Fibroblast of upper back skin (primary cell): ENCODE measurements at regions not wholly inside any gene's neighbourhood (a gene's known extent, or its start where the extent isn't known, plus 50 kb on each side); places are given as distances from the start of the nearest gene placed in this dataset.
"Not testable (repeated sequence)": the region's sequence is repeated elsewhere in the genome, so short reads cannot be mapped to it uniquely, and the experiment has no call there.

Experiments
- DNase-seq: peaks from one replicate; pipeline ENCODE4 v3.0.0-alpha.2; 2013

DNA sequence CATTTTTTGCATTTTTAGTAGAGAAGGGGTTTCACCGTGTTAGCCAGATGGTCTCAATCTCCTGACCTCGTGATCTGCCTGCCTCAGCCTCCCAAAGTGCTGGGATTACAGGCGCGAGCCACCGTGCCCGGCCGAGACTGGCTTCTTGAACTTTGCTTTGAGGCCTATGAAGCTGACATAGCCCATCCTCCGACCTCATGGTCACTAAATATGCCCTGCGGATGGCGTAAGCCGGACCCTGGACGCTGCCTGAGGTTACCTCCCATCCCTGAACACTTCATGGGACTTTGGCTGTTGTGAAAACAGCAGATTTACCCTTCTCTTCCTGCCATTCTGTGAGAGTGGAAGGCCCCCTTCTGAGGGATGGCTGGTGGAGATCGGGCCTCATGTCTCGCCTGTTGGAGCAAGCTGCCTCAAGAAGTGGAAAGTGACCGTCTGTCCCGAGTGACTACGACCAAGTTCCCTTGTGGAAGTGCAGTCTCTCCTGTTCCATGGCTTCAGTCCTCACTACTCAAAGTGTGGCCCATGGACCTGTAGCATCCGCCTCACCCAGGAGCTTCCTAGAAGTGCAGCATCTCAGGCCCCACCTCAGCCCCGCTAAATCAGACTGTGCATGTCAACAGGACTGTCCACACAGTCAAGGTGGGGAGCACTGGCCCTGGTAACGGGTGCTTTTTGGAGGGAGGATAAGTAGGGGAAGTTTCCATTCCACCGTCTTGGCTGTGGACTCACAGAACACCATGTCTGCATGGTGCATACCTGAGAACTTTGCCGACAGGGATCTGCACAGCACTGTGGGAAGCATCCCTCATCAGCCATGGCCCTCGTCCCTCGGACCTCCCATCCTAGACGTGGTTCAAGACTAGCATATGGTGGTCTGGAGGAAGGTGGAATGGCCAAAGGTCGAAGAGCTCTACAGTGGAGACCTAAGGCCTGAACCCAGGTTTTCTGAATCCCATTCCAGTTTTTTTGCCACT lies 210.5 kb upstream of the SHH start:
- DNase-seq: no peak

DNA sequence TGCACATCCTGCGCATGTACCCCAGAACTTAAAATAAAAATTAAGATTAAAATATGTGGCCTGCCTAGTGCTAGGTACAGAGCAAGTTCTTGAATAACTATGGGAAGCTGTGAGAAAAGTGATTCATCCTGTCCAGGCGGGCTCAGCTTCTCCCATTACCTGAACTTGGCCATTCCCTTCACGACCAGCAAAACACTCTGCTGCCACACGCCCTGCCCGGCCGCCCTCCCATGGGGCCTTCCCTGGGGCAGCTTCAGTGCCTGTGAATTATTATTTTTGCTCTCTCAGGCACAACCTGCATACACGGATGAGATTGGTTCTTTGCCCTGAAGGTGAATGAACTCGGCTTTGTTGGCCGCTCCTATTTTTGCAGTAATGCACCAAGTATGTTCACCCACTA lies 209.2 kb upstream of the SHH start:
- DNase-seq: no peak

DNA sequence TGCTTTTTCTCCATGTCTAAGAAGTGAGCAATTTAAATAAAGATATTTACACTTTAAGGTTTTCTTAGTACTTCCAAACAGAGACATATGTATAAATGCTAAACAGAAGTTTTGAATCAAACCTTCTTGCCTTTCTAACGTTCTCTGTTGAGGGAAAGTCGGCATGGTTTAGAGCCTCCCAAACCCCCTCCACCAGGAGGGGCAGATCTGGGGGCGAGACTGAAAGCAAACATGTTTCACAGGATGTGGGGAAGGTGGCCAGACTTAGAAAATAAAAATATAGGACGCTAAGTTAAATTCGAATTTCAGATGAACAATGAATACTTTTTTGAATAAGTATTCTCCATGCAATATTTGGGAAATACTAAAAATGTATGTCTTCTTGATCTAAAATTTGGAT lies 208.3 kb upstream of the SHH start:
- no peak for DNase-seq

DNA sequence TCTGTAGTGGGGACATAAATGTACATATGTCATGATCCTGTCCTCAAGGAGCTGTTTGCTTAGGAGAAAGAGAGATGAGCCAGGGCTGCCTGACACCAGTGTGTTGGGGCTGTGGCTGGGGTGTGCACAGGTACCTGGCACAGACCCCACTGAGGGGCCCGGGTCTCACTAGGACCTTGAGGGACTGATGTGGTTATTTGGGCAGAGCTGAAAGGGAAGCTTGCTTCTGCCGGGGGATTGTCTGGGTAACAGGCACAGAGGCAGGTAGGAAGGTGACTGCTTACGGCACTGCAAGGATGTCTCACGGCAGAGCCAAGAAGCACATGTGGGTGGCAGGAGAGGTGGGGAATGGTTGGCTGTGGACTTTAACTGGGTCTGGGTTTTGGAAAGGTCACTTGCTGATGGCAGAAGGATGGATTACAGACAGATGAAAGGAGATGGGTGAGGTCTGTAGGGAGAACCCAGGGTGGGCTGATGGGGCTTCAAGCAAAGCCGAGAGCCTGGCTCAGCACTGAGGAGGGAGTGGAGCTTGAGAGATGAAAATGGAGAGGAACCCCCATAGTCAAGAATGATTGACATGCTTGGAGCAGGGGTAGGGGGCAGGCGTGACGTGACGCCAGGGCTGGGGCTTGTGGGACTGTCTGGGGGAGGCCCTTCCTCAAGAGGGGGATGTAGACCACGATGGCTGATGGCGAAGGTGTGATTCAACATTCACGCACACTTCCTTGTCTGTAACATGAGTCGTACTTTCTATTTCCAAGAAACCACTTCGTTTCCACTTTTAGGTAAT lies 207.7 kb upstream of the SHH start:
- no peak for DNase-seq

DNA sequence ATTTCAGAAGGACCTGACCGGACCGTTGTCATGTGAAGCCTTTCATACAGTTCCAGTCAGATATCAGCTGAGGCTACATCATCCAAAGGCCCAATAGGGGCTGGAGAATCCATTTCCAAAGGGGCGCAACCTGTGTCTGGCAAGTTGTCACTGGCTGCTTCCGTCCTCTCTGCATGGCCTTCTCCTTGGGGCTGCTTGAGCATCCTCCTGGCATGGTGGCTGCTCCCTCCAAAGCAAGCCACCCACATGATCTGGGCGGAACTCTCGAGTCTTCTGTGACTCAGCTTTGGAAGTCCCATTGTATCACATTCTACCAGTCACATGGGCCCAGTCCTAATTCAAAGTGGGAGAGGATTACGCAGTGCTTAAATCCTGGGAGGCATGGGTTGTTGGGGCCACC lies 207.0 kb upstream of the SHH start:
- DNase-seq: no peak

DNA sequence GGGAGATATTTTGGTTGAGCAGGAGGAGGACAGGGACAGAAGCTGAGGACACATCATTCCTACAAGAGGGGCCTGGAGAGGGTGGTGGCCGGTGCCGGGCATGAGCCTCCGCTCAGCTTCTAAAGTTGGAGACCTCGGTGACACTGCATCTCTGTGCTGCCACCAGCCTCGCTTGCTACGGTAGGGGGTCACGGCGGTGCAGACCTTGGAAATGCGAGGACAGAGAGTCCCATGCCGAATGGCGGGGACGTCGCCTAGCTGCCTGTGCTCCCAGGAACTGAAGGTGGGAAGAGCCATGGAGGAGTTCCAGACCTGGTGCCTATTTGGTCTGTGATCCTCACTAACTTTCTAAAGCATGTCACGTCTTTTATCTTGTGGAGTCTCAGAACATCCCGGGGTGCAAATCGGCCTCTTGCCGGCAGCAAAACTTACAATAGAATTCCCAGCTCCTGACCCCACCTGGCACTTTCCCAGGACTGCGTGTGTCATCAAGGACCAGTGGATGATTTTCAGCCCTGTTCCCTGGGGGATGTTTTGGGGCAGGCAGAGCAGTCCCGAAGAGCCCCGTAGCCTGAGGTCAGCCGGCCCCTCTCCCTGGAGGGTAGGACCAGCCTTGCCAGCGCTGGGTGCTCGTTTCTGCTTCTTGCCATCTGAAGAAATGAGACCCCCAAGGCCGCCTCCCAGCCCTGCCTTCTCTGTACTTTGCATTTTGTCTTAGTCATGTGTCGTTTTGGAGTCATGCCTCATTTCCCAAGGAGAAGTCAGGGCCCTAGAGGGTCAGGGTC lies 205.8 kb upstream of the SHH start:
- no peak for DNase-seq

DNA sequence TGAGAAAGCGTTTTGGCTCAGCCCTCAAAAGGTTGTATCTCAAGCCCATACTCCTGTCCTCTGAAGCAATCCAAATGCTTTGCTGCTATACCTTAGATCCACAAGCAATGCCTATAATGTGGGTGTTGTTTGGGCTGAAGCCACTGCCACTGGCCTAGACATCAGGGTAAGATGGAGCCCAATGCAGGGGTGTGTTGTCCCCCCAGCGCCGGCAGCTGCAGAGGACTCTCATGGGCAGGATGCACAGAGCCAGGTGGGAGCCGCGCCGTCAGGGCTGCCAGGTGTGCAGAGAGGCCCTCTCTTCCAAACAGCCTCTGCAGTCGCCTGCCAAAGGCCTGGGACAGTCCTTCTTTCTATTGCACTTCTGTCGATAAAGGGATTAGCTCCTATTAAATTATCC lies 205.2 kb upstream of the SHH start:
- no peak for DNase-seq

DNA sequence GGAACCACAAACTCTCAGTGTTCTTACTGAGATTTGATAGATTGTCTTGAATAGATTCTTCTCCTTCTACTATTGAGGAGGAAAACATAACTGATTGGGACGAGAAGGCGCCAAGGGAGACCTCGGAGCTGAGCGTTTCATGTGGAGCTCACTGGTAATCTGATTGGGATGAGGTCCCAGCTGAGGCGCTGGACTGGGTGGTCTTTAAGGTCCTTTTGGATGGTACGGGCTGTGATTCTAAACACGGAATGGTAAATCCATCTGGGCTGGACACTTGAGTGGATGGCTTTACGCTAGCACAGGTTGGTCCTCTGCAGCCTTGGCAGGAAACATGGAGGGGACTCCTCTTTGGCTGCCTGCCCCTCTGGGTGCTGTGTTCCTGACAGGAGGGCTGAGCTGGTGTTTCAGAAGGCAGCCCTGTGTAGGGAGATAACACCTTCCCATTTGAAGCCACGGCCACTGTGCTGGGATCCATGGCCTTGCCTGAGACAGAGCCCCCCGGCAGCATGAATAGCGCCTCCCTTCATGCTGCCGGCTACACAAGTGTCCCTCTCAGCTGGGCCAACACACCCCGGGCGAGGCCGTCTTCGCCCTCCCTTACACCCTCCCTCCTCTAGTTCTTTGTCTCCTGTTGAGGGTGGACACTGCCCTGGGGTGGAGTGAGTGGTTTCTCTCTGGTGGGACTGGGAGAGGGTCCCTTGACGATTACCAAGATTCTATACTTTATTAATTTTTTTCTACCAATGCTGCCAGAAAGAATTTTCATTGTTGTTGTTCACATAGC lies 203.2 kb upstream of the SHH start:
- DNase-seq: no peak

DNA sequence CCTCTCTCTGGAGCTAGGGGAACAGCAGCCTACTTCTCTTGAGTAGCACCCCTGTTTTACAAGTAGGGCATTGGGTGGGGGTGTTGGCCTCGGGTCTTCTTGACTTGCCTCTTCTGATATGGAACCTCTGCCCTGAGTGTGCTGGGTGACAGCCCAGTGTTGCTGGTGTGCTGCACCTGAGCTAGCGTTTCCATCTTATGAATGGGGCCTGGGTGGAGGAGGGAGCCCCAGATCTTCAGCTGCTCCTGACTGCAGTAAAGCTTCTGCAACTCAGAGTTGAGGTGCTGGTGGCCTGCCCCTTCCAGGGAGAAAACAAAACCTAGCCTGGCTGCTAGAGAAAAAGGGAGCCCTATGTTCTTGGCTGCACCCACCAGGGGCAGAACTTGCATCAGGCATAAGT lies 202.5 kb upstream of the SHH start:
- DNase-seq: no peak

DNA sequence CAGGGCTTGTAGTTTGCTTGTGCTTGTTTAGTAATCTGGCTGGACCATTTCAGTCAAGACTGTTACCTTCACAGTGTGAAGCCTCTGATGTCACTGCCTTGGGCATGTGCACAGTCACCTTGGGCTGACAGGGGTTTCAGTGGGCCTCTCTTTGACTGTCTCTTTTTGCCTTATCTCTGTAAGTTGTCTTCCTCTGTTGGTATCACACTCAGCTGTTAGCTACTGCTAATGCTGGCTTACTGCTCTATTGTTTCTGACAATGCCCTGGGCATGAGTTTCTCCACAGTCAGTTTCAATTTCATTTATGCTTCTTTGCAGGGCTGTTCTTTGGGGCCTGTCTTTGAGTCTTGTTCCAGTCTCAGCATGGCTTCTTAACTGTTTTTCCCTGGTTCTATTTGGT lies 201.9 kb upstream of the SHH start:
- DNase-seq: no peak

DNA sequence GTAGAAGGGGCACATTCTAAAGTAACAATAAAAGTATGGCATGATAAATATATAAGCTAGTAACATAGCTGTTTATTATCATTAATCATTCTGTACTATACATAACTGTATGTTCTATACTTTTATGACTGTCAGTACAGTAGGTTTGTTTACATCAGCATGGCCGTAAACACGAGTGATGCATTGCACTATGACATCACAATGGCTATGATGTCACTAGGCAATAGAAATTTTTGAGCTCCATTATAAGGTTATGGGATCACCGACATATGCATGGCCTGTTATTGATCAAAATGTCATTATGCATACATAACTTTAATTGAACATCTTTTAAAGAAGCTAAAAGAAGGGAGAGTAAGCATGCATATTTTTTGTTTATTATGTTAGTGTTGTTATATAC lies 200.1 kb upstream of the SHH start:
- DNase-seq: no peak

DNA sequence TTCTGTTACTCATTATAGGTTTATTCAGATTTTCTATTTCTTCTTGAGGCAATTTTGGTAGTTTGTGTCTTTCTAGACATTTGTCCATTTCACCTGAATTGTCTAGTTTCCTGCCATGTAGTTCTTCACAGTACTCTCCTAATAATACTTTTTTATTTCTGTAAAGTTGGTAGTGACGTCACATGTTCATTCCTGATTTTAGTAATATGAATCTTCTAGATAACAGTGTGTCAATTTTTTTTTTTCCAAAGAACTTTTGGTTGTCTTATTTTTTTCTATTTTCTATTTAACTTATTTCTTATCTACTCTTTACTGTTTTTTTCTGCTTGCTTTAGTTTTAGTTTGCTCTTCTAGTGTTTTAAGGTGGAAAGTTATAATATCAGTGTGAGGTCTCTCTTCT lies 197.3 kb upstream of the SHH start:
- no peak for DNase-seq

DNA sequence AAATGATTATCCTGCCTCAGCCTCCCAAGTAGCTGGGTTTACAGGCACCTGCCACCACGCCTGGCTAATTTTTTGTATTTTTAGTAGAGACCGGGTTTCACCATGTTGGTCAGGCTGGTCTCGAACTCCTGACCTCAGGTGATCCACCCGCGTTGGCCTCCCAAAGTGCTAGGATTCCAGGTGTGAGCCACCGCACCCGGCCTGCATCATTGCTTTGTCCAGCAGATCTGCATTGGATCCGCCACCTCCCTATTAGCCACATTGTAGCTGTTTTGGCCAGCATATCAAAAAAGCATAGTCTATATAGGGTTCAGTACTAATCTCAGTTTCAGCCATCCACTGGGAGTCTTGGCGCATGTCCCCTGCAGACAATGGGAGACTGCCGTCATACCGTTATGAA lies 194.6 kb upstream of the SHH start:
- not testable (repeated sequence) for DNase-seq

DNA sequence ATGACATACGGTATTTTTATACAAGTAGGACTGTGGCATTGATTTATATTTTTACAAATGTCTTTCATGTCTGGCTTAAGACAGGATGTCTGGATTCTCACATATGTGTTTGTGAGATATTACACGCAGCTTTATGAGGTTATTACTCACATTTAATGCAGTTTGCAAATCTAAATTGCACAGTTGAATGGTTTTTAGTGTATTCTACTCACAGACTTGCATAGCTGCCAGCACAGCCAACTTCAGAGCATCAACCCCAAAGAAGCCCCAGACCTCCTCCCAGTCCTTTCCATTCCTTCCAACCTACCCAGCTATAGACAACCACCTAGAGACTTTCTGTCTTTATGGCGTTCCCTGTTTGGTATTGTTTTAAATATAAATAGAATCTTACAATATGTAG lies 193.8 kb upstream of the SHH start:
- DNase-seq: no peak

DNA sequence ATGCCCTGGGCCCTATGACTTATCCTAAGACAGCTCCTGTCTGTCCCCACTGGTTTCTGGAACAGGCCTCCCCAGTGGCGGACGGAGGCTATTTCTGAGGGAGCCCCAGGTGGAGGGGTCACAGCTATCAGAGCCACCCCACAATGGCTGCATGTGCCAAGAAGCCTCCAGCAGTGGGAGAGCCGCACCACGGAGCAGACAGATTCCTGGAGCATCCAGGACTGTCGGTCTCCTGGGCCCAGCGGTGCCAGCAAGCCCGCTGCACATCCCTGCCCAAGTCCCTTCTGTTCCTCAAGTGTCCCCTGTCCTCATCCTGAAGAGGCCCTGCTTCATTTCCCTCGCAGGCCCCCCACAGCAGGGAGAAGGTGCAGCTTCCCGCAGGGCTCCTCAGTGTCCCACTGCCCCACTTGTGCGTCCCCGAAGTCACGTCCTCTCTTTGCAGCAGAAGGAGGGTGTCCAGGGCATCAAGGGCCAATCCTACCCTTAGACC lies 193.0 kb upstream of the SHH start:
- DNase-seq: no peak

DNA sequence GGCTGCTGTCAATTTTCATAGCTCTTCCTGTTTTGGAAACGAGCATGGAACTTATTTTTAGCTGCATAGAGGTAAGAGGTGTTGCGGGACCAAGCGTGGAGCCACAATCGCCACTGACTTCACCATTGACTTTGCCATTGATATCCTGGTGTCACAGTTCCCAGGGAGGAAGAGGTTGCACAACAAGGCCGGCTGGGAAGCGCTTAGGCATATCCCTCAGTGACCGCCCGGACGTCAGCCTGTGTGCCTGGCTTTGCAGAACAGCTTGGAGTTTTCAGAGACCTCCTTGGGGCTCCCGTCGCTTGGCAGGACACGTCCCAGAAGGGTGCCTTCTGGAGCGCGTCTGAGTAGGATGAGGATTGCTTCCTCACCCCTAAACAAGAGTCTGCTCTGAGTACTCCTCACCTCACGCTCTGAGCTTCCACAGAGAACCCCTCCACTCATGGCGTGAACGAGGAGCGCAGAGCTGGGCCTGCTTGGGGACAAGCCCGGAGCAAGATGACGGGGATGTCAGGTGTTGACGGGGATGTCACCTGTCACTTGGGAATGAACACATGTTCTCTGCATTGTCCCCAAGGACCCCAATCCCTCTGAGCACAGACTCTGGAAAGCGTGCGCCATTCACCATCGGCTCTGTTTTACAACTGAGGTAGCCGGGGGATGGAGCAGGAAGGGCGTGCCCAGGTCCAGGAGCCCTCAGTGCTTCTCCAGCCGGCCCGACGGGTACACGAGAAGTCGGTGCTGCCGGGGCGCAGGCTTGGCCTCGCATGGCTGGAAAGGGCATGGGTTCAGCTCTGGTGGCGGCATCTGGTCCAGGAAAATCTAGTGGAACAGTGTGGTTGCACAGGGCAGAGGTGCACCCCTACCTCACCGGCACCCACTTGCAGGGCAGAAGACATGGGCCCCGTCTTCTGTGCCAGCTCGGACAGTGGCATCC lies 192.3 kb upstream of the SHH start:
- no peak for DNase-seq

DNA sequence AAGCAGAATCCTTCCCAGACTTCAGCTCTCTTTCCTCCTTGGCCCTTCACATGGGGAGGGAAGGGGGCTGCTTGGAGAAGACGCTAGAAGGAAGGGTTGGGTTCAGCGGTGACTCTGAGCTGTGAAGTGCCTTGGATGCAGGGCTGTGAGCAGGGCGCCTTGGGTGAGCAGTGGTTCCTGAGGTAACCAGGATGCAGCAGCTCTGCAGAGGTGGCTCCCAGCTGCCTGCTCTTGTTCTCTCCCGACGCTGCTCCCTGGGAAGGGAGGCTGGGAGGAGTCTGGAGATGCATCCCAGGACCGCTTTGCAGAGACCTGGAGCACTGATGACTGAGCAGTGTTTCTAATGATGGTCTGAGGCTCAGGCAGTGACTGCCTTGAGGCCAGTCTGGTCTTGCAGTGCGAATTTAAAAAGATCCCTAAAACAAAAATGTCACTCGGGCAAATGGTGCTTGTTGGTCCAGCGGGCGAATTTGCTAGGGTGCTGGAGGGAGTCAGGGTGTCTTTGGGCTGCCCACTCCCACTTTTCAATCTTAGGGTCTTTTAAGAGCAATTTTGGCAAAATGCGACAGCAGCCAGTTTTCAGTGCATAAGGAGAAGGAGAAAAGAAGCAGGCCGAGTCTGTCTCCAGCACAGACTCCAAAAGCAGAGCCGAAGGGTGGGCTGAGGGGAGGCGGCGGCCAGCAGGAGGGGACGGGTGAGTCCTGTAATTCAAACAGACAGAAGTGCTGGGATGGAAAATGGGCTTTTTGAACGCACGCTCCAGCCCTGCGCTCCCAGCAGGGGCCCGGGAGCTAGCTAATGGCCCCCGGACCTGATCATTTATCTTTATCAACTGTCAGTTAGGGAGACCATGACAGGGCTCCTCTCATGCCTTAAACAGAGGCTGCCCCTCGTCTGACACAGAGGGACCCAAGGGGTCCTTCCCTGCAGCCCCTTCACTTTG lies 191.2 kb upstream of the SHH start:
- DNase-seq: no peak

DNA sequence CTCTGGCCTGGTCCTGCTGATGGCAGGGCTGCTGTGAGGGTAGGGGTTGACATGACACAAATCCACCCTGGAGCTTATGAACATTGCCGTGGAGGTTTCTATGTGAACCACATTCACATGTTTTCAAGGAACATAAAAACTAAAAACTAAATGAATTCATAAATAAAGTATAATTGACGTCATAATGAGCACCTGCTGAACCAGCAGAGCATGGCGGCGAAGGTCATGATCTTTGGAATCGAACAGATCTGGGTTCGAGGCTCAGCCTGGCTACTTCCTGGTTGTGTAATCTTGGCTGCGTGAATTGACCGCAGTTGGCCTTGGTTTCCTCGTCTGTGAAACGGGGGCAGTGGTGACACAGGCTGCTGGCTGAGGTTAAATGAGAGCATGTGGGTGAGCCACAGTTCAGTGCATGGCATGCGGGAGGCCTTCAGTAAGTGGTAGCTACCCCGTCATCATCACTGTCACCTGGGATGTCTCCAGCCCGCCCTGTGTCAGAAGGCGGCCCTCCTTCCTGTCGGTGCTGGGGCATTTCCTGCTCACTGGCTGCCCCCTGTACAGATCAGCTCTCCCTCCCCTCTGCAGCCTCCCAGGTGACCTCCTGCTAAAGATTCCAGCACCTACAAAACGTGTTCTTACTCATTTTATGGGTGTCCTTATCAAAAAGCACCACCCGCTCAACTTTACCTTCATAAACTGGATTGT lies 190.3 kb upstream of the SHH start:
- no peak for DNase-seq
